ENCODE measurements at regions not wholly inside any gene's neighbourhood (a gene's known extent, or its start where the extent isn't known, plus 50 kb on each side); places are given as distances from the start of the nearest gene placed in this dataset.

- POLR2A ChIA-PET (ENCODE audit: low non-redundant PET), result no interaction called here
- Histone ChIP-seq H3K9me3 (ENCODE audit: low read depth, low read length, poor library complexity, severe bottlenecking) (no peaks in the 10 kb centered on the region), H3K4me1 (ENCODE audit: insufficient read depth, low read length, poor library complexity, severe bottlenecking) (no peaks in the 10 kb centered on the region), H3K27ac (ENCODE audit: low read depth, low read length, poor library complexity, severe bottlenecking) (no peak overlapping the region), H3K4me3 (ENCODE audit: low read depth, low read length, poor library complexity, severe bottlenecking) (no peak overlapping the region), H3K36me3 (ENCODE audit: insufficient read depth, low read length, poor library complexity, severe bottlenecking) (no peaks in the 10 kb centered on the region), H3K27me3 (replicated peaks; ENCODE audit: insufficient read depth, low read depth, low read length, poor library complexity) (no peaks in the 10 kb centered on the region)
- intact Hi-C loops (cut with micrococcal nuclease; ENCODE audit: unreplicated experiment), result no loop called here
- CTCF ChIA-PET, result no interaction called here
- no peak for DNase-seq (ENCODE audit: low spot score)
- no peak for TF ChIP-seq EZH2 (IDR thresholded peaks at IDR 0.05; ENCODE audit: borderline replicate concordance, low read depth, low read length, poor library complexity, severe bottlenecking)
- TF ChIP-seq, protein P1, sequence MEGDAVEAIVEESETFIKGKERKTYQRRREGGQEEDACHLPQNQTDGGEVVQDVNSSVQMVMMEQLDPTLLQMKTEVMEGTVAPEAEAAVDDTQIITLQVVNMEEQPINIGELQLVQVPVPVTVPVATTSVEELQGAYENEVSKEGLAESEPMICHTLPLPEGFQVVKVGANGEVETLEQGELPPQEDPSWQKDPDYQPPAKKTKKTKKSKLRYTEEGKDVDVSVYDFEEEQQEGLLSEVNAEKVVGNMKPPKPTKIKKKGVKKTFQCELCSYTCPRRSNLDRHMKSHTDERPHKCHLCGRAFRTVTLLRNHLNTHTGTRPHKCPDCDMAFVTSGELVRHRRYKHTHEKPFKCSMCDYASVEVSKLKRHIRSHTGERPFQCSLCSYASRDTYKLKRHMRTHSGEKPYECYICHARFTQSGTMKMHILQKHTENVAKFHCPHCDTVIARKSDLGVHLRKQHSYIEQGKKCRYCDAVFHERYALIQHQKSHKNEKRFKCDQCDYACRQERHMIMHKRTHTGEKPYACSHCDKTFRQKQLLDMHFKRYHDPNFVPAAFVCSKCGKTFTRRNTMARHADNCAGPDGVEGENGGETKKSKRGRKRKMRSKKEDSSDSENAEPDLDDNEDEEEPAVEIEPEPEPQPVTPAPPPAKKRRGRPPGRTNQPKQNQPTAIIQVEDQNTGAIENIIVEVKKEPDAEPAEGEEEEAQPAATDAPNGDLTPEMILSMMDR (conservative IDR thresholded peaks at IDR 0.05; ENCODE audit: low read depth, low read length), result no peak
- BruUV-seq (replicated peaks), result no TSS peak
Observed at GRCh38 chr3:70775257-70775656, 462.8 kb upstream of the MDFIC2 start.

GRCh38 chr3:70774641-70775040 is 462.2 kb upstream of the MDFIC2 start:
- intact Hi-C loops (cut with micrococcal nuclease; ENCODE audit: unreplicated experiment), result no loop called here
- no peak for DNase-seq (ENCODE audit: low spot score)
- Histone ChIP-seq H3K27ac (ENCODE audit: low read depth, low read length, poor library complexity, severe bottlenecking) (no peak overlapping the region), H3K9me3 (ENCODE audit: low read depth, low read length, poor library complexity, severe bottlenecking) (no peaks in the 10 kb centered on the region), H3K36me3 (ENCODE audit: insufficient read depth, low read length, poor library complexity, severe bottlenecking) (no peaks in the 10 kb centered on the region), H3K4me1 (ENCODE audit: insufficient read depth, low read length, poor library complexity, severe bottlenecking) (no peaks in the 10 kb centered on the region), H3K4me3 (ENCODE audit: low read depth, low read length, poor library complexity, severe bottlenecking) (no peak overlapping the region), H3K27me3 (replicated peaks; ENCODE audit: insufficient read depth, low read depth, low read length, poor library complexity) (no peaks in the 10 kb centered on the region)
- ChIA-PET CTCF (no interaction called here), POLR2A (ENCODE audit: low non-redundant PET) (no interaction called here)
- TF ChIP-seq, protein P1 (conservative IDR thresholded peaks at IDR 0.05; ENCODE audit: low read depth, low read length), result no peak
- no peak for TF ChIP-seq EZH2 (IDR thresholded peaks at IDR 0.05; ENCODE audit: borderline replicate concordance, low read depth, low read length, poor library complexity, severe bottlenecking)
- no TSS peak for BruUV-seq (replicated peaks)

DNA sequence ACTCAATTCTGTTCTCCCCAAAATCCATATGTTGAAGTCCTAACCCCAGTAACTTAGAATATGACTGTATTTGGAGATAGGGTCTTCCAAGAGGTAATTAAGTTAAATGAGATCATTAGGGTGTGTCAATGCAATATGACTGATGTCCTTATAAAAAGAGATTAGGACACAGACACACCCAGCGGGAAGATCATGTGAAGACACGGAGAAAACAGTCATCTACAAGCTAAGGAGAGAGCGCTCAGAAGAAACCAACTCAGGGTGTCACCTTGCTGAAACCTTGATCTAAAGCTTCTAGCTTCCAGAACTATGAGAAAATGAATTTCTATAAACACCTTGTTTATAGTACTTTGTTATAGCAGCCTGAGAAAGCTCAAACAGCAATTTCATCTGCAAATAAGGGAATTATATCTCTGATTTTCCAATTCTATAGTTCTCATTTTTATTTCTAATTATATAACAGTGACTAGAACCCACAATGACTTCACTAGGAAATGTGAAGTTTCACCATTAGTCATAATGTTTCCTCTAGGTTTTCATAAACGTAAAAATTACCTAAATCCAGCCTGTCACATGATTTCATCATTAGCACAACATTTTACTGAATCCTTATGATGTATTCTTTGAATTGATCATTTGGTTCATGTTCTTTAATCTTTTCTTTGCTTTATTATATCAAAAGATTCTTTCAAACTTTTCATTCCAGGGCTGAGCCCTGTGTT is 459.1 kb upstream of the MDFIC2 start:
- H3K4me3 ChIP-seq (ENCODE audit: low read depth, low read length, poor library complexity, severe bottlenecking), result no peak overlapping the region
- H3K9me3 ChIP-seq (ENCODE audit: low read depth, low read length, poor library complexity, severe bottlenecking), result no peaks in the 10 kb centered on the region
- no peaks in the 10 kb centered on the region for H3K27me3 ChIP-seq (replicated peaks; ENCODE audit: insufficient read depth, low read depth, low read length, poor library complexity)
- ChIA-PET CTCF (no interaction called here), POLR2A (ENCODE audit: low non-redundant PET) (no interaction called here)
- no peak for TF ChIP-seq EZH2 (IDR thresholded peaks at IDR 0.05; ENCODE audit: borderline replicate concordance, low read depth, low read length, poor library complexity, severe bottlenecking)
- TF ChIP-seq, protein P1 (conservative IDR thresholded peaks at IDR 0.05; ENCODE audit: low read depth, low read length), result no peak
- H3K36me3 ChIP-seq (ENCODE audit: insufficient read depth, low read length, poor library complexity, severe bottlenecking), result no peaks in the 10 kb centered on the region
- intact Hi-C loops (cut with micrococcal nuclease; ENCODE audit: unreplicated experiment), result no loop called here
- no peaks in the 10 kb centered on the region for H3K4me1 ChIP-seq (ENCODE audit: insufficient read depth, low read length, poor library complexity, severe bottlenecking)
- no peak for DNase-seq (ENCODE audit: low spot score)
- H3K27ac ChIP-seq (ENCODE audit: low read depth, low read length, poor library complexity, severe bottlenecking), result no peak overlapping the region
- BruUV-seq (replicated peaks), result no TSS peak
